PFSK-1 (cell line): ENCODE measurements at regions not wholly inside any gene's neighbourhood (a gene's known extent, or its start where the extent isn't known, plus 50 kb on each side); places are given as distances from the start of the nearest gene placed in this dataset.

Experiments used
- FOXP2 ChIP-seq: optimal IDR thresholded peaks from 2 replicates; pipeline ENCODE3; 2011; ENCODE audit warnings: borderline replicate concordance, control low read depth, inconsistent platforms; ENCODE audit not compliant: insufficient read depth; ENCODE audit errors: extremely low read length, extremely low read depth
- POLR2AphosphoS5 ChIP-seq: IDR thresholded peaks from 2 replicates; pipeline ENCODE4 v1.6.1; 2012; ENCODE audit warnings: low read depth, mild to moderate bottlenecking, control low read depth, low read length, moderate library complexity
- SIN3A ChIP-seq: IDR thresholded peaks from 2 replicates; pipeline ENCODE4 v1.6.1; 2012; ENCODE audit warnings: mild to moderate bottlenecking, low read length, moderate library complexity, borderline replicate concordance; ENCODE audit not compliant: insufficient read depth
- TAF1 ChIP-seq: IDR thresholded peaks from 2 replicates; pipeline ENCODE4 v1.6.1; 2012; ENCODE audit warnings: low read length, control low read depth, borderline replicate concordance; ENCODE audit not compliant: insufficient read depth
- TF ChIP-seq, protein P1 (sequence below), 2 experiments: IDR thresholded peaks; 2 replicates each; pipeline versions ENCODE4 v1.6.1 to v1.8.0; 2011 to 2012; ENCODE audit warnings: low read depth in 2 of 2, low read length in 2 of 2, control low read depth in 1 of 2, inconsistent platforms in 1 of 2, mild to moderate bottlenecking in 1 of 2, moderate library complexity in 1 of 2; ENCODE audit not compliant: insufficient read depth in 1 of 2

DNA sequence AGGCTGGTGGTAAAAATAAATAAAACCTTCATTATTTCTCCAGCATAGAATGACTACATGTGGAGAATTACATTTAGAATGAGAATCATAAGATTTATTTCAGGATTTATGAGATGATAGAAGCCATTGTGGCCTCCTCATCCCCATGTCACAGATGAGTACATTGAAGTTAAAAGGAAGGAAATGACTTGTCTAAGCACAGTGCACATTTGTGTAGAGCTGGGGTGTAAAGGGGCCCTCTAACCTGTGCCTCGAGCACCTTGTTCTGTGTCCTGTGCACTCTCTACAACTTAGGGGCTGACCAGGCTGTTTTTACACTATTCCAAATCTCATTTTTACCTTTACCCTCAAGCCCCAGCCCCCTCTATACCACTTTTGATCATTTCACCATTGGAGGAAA is 179.4 kb downstream of the RHOU start:
- TF ChIP-seq FOXP2 = no peak
- TF ChIP-seq, protein P1, sequence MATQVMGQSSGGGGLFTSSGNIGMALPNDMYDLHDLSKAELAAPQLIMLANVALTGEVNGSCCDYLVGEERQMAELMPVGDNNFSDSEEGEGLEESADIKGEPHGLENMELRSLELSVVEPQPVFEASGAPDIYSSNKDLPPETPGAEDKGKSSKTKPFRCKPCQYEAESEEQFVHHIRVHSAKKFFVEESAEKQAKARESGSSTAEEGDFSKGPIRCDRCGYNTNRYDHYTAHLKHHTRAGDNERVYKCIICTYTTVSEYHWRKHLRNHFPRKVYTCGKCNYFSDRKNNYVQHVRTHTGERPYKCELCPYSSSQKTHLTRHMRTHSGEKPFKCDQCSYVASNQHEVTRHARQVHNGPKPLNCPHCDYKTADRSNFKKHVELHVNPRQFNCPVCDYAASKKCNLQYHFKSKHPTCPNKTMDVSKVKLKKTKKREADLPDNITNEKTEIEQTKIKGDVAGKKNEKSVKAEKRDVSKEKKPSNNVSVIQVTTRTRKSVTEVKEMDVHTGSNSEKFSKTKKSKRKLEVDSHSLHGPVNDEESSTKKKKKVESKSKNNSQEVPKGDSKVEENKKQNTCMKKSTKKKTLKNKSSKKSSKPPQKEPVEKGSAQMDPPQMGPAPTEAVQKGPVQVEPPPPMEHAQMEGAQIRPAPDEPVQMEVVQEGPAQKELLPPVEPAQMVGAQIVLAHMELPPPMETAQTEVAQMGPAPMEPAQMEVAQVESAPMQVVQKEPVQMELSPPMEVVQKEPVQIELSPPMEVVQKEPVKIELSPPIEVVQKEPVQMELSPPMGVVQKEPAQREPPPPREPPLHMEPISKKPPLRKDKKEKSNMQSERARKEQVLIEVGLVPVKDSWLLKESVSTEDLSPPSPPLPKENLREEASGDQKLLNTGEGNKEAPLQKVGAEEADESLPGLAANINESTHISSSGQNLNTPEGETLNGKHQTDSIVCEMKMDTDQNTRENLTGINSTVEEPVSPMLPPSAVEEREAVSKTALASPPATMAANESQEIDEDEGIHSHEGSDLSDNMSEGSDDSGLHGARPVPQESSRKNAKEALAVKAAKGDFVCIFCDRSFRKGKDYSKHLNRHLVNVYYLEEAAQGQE (IDR thresholded peaks at IDR 0.05; ENCODE audit: insufficient read depth in 1 of 2, low read depth in 2 of 2, low read length in 2 of 2) = no peak

DNA sequence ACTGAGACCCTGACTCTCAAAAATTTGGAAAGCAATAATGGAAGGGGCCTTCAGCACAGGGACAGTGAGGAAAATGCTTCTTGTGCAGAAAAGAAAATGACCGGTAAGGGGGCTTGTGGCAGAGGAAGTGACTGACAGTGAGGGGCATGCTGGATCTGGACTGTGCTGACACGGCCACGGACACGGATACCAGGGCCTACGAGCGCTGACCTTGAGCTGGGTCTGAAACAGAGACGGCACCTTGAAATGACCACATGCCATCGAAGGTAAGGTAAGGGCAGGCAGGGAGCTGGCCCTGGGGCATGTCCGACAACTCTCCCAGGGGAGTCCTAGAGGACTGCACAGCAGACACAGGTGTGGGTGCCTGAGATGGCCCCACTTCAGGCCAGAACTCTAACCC is 182.1 kb downstream of the RHOU start:
- no peak for TF ChIP-seq TAF1
- TF ChIP-seq, protein P1 (IDR thresholded peaks at IDR 0.05; ENCODE audit: insufficient read depth in 1 of 2, low read depth in 2 of 2, low read length in 2 of 2) = no peak
- no peak for TF ChIP-seq FOXP2

GRCh38 chr1:228917755-228918154 is 182.5 kb downstream of the RHOU start:
- no peak for TF ChIP-seq TAF1
- no peak for TF ChIP-seq FOXP2
- TF ChIP-seq, protein P1 (IDR thresholded peaks at IDR 0.05; ENCODE audit: insufficient read depth in 1 of 2, low read depth in 2 of 2, low read length in 2 of 2) = no peak
- no peak for TF ChIP-seq SIN3A
- no peak for TF ChIP-seq POLR2AphosphoS5

GRCh38 chr1:228918335-228918734 is 183.1 kb downstream of the RHOU start:
- TF ChIP-seq POLR2AphosphoS5 (no peak), SIN3A (no peak), TAF1 (no peak), FOXP2 (no peak)
- TF ChIP-seq, protein P1 (IDR thresholded peaks at IDR 0.05; ENCODE audit: insufficient read depth in 1 of 2, low read depth in 2 of 2, low read length in 2 of 2) = no peak

GRCh38 chr1:228919914-228920313 is 184.6 kb downstream of the RHOU start:
- TF ChIP-seq POLR2AphosphoS5 (no peak), FOXP2 (no peak)

DNA sequence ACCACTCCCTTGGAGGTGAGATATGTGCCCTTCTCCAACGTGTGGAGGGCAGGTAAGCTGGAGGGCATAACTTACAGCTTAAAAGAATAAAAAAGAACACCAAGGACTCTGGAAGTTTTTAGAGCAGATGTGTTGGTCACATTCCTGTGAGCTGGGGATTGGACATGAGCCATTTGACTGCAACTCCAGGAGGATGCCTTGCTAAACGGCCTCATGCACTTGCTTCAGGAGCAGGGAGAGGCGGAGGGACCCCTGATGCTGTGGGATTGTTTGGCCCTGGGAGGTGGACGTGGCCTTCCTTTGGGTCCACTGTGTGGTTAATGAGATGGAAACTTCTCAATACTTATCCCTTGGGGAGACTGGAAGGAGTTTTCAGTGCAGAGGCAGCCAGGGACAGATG is 185.6 kb downstream of the RHOU start:
- no peak for TF ChIP-seq POLR2AphosphoS5
- no peak for TF ChIP-seq TAF1
